DMS53 treated with DMSO at 0.1 percent for 48 hours (cell line): ENCODE measurements at regions not wholly inside any gene's neighbourhood (a gene's known extent, or its start where the extent isn't known, plus 50 kb on each side); places are given as distances from the start of the nearest gene placed in this dataset.

Source experiments
- DNase-seq: peaks from one replicate; lab custom pipeline; 2025; ENCODE audit not compliant: unreplicated experiment; lab: John Stamatoyannopoulos, UW

- DNase-seq: no peak
These were observed 402.3 kb downstream of the BRD1 start for GRCh38 chr22:49425356-49425755.

GRCh38 chr22:49424893-49425270 is 402.8 kb downstream of the BRD1 start:
- DNase-seq: no peak

GRCh38 chr22:49423125-49423650 is 404.5 kb downstream of the BRD1 start:
- no peak for DNase-seq

- DNase-seq: no peak
These were observed 405.0 kb downstream of the BRD1 start for GRCh38 chr22:49422701-49423100.

- DNase-seq: no peak
These were observed 407.0 kb downstream of the BRD1 start for GRCh38 chr22:49420651-49421050.

- DNase-seq: no peak
These were observed 408.0 kb downstream of the BRD1 start for GRCh38 chr22:49419661-49420060.

GRCh38 chr22:49418943-49419342 is 408.7 kb downstream of the BRD1 start:
- DNase-seq: no peak

- no peak for DNase-seq
These were observed 409.3 kb downstream of the BRD1 start for GRCh38 chr22:49418341-49418894.

GRCh38 chr22:49417833-49418232 is 409.8 kb downstream of the BRD1 start:
- DNase-seq: no peak

- DNase-seq: no peak
These were observed 410.3 kb downstream of the BRD1 start for GRCh38 chr22:49417326-49417725.

GRCh38 chr22:49415151-49415951 is 412.3 kb downstream of the BRD1 start:
- no peak for DNase-seq

- no peak for DNase-seq
These were observed 414.1 kb downstream of the BRD1 start for GRCh38 chr22:49413551-49413950.

- no peak for DNase-seq
These were observed 414.5 kb downstream of the BRD1 start for GRCh38 chr22:49413146-49413545.

- DNase-seq: no peak
These were observed 415.4 kb downstream of the BRD1 start for GRCh38 chr22:49412236-49412635.

- DNase-seq: no peak
These were observed 416.4 kb downstream of the BRD1 start for GRCh38 chr22:49411236-49411635.

GRCh38 chr22:49408102-49408836 is 419.4 kb downstream of the BRD1 start:
- DNase-seq: no peak

- DNase-seq: no peak
These were observed 420.6 kb downstream of the BRD1 start for GRCh38 chr22:49406879-49407587.

- DNase-seq: no peak
These were observed 421.5 kb downstream of the BRD1 start for GRCh38 chr22:49406047-49406650.

GRCh38 chr22:49405590-49405989 is 422.1 kb downstream of the BRD1 start:
- DNase-seq: no peak

- no peak for DNase-seq
These were observed 423.0 kb downstream of the BRD1 start for GRCh38 chr22:49404576-49405241.
